ENCODE measurements at regions not wholly inside any gene's neighbourhood (a gene's known extent, or its start where the extent isn't known, plus 50 kb on each side); places are given as distances from the start of the nearest gene placed in this dataset.
"Not testable (repeated sequence)": the region's sequence is repeated elsewhere in the genome, so short reads cannot be mapped to it uniquely, and the experiment has no call there.

GRCh38 chr9:24258626-24259025, 287.1 kb downstream of the IZUMO3 start:
- H3K36me3 Mint-ChIP-seq (ENCODE audit: low read depth), result no peaks in the 10 kb centered on the region
- no peaks in the 10 kb centered on the region for H3K4me1 Mint-ChIP-seq (ENCODE audit: low read depth)
- no peaks in the 10 kb centered on the region for H3K9me3 Mint-ChIP-seq
- H3K27ac Mint-ChIP-seq, result no peak overlapping the region
- H3K27me3 Mint-ChIP-seq (ENCODE audit: low read depth), result no peaks in the 10 kb centered on the region
- no peak overlapping the region for H3K4me3 Mint-ChIP-seq

- no peaks in the 10 kb centered on the region for H3K36me3 Mint-ChIP-seq (ENCODE audit: low read depth)
- no peak overlapping the region for H3K4me3 Mint-ChIP-seq
- H3K27me3 Mint-ChIP-seq (ENCODE audit: low read depth), result no peaks in the 10 kb centered on the region
- peaks cover 9% of the 10 kb centered on the region for H3K9me3 Mint-ChIP-seq
- no peak overlapping the region for H3K27ac Mint-ChIP-seq
- no peaks in the 10 kb centered on the region for H3K4me1 Mint-ChIP-seq (ENCODE audit: low read depth)
Observed at GRCh38 chr9:24257726-24258125, 288.0 kb downstream of the IZUMO3 start.

- no peaks in the 10 kb centered on the region for H3K36me3 Mint-ChIP-seq (ENCODE audit: low read depth)
- no peak overlapping the region for H3K27ac Mint-ChIP-seq
- H3K4me3 Mint-ChIP-seq, result no peak overlapping the region
- peaks cover 9% of the 10 kb centered on the region for H3K9me3 Mint-ChIP-seq
- H3K27me3 Mint-ChIP-seq (ENCODE audit: low read depth), result no peaks in the 10 kb centered on the region
- no peaks in the 10 kb centered on the region for H3K4me1 Mint-ChIP-seq (ENCODE audit: low read depth)
Observed at GRCh38 chr9:24245988-24246387, 299.7 kb downstream of the IZUMO3 start.

- no peak overlapping the region for H3K27ac Mint-ChIP-seq
- H3K36me3 Mint-ChIP-seq (ENCODE audit: low read depth), result no peaks in the 10 kb centered on the region
- peaks cover 22% of the 10 kb centered on the region for H3K9me3 Mint-ChIP-seq
- H3K4me3 Mint-ChIP-seq, result no peak overlapping the region
- no peaks in the 10 kb centered on the region for H3K27me3 Mint-ChIP-seq (ENCODE audit: low read depth)
- H3K4me1 Mint-ChIP-seq (ENCODE audit: low read depth), result no peaks in the 10 kb centered on the region
Observed at GRCh38 chr9:24242576-24242975, 303.1 kb downstream of the IZUMO3 start.

GRCh38 chr9:24218656-24219055, 327.0 kb downstream of the IZUMO3 start:
- no peak overlapping the region for H3K27ac Mint-ChIP-seq
- H3K4me3 Mint-ChIP-seq, result no peak overlapping the region
- no peaks in the 10 kb centered on the region for H3K27me3 Mint-ChIP-seq (ENCODE audit: low read depth)
- no peaks in the 10 kb centered on the region for H3K36me3 Mint-ChIP-seq (ENCODE audit: low read depth)
- no peaks in the 10 kb centered on the region for H3K4me1 Mint-ChIP-seq (ENCODE audit: low read depth)
- H3K9me3 Mint-ChIP-seq, result peaks cover 8% of the 10 kb centered on the region

GRCh38 chr9:24210641-24211040, 335.1 kb downstream of the IZUMO3 start:
- Mint-ChIP-seq H3K27me3 (ENCODE audit: low read depth) (no peaks in the 10 kb centered on the region), H3K4me3 (no peak overlapping the region), H3K9me3 (peaks cover 11% of the 10 kb centered on the region), H3K4me1 (ENCODE audit: low read depth) (no peaks in the 10 kb centered on the region), H3K27ac (no peak overlapping the region), H3K36me3 (ENCODE audit: low read depth) (no peaks in the 10 kb centered on the region)

- Mint-ChIP-seq H3K27me3 (ENCODE audit: low read depth) (no peaks in the 10 kb centered on the region), H3K4me1 (ENCODE audit: low read depth) (no peaks in the 10 kb centered on the region), H3K9me3 (peaks cover 35% of the 10 kb centered on the region), H3K4me3 (no peak overlapping the region), H3K36me3 (ENCODE audit: low read depth) (no peaks in the 10 kb centered on the region), H3K27ac (no peak overlapping the region)
Observed at GRCh38 chr9:24189986-24190385, 355.7 kb downstream of the IZUMO3 start.

GRCh38 chr9:24180572-24180971, 354.5 kb upstream of the ELAVL2 start:
- not testable (repeated sequence) for H3K27ac Mint-ChIP-seq; H3K4me3 Mint-ChIP-seq; H3K4me1 Mint-ChIP-seq (ENCODE audit: low read depth); H3K27me3 Mint-ChIP-seq (ENCODE audit: low read depth); H3K36me3 Mint-ChIP-seq (ENCODE audit: low read depth)
- peaks cover 51% of the 10 kb centered on the region for H3K9me3 Mint-ChIP-seq

- Mint-ChIP-seq H3K4me3 (no peak overlapping the region), H3K4me1 (ENCODE audit: low read depth) (no peaks in the 10 kb centered on the region), H3K9me3 (peaks cover 7% of the 10 kb centered on the region), H3K27ac (no peak overlapping the region), H3K27me3 (ENCODE audit: low read depth) (no peaks in the 10 kb centered on the region), H3K36me3 (ENCODE audit: low read depth) (no peaks in the 10 kb centered on the region)
Observed at GRCh38 chr9:24144796-24145195, 318.8 kb upstream of the ELAVL2 start.

- H3K27ac Mint-ChIP-seq; H3K27me3 Mint-ChIP-seq (ENCODE audit: low read depth); H3K36me3 Mint-ChIP-seq (ENCODE audit: low read depth): not testable (repeated sequence)
Observed at GRCh38 chr9:24135072-24135471, 309.0 kb upstream of the ELAVL2 start.

GRCh38 chr9:24132244-24132643, 306.2 kb upstream of the ELAVL2 start:
- no peak overlapping the region for H3K27ac Mint-ChIP-seq
- H3K36me3 Mint-ChIP-seq (ENCODE audit: low read depth), result no peaks in the 10 kb centered on the region
- H3K27me3 Mint-ChIP-seq (ENCODE audit: low read depth), result no peaks in the 10 kb centered on the region
- no peak overlapping the region for H3K4me3 Mint-ChIP-seq
- H3K9me3 Mint-ChIP-seq, result peaks cover 30% of the 10 kb centered on the region
- H3K4me1 Mint-ChIP-seq (ENCODE audit: low read depth), result no peaks in the 10 kb centered on the region

More at GRCh38 chr9:24135072-24135471, 309.0 kb upstream of the ELAVL2 start:
- not testable (repeated sequence) for H3K4me1 Mint-ChIP-seq (ENCODE audit: low read depth); H3K4me3 Mint-ChIP-seq; H3K9me3 Mint-ChIP-seq

- no peaks in the 10 kb centered on the region for H3K36me3 Mint-ChIP-seq (ENCODE audit: low read depth)
- H3K9me3 Mint-ChIP-seq, result peaks cover 29% of the 10 kb centered on the region
Observed at GRCh38 chr9:24127519-24127918, 301.5 kb upstream of the ELAVL2 start.

GRCh38 chr9:24118190-24118589, 292.1 kb upstream of the ELAVL2 start:
- no peak overlapping the region for H3K27ac Mint-ChIP-seq

More at GRCh38 chr9:24127519-24127918, 301.5 kb upstream of the ELAVL2 start:
- Mint-ChIP-seq H3K4me3 (no peak overlapping the region), H3K4me1 (ENCODE audit: low read depth) (no peaks in the 10 kb centered on the region), H3K27ac (no peak overlapping the region), H3K27me3 (ENCODE audit: low read depth) (no peaks in the 10 kb centered on the region)

GRCh38 chr9:24096756-24097155, 270.7 kb upstream of the ELAVL2 start:
- H3K27me3 Mint-ChIP-seq (ENCODE audit: low read depth), result no peaks in the 10 kb centered on the region
- no peaks in the 10 kb centered on the region for H3K4me1 Mint-ChIP-seq (ENCODE audit: low read depth)
- H3K36me3 Mint-ChIP-seq (ENCODE audit: low read depth), result no peaks in the 10 kb centered on the region
- peaks cover 18% of the 10 kb centered on the region for H3K9me3 Mint-ChIP-seq
- H3K27ac Mint-ChIP-seq, result no peak overlapping the region
- H3K4me3 Mint-ChIP-seq, result no peak overlapping the region

More at GRCh38 chr9:24118190-24118589, 292.1 kb upstream of the ELAVL2 start:
- Mint-ChIP-seq H3K9me3 (peaks cover 19% of the 10 kb centered on the region), H3K36me3 (ENCODE audit: low read depth) (no peaks in the 10 kb centered on the region), H3K4me3 (no peak overlapping the region), H3K4me1 (ENCODE audit: low read depth) (no peaks in the 10 kb centered on the region), H3K27me3 (ENCODE audit: low read depth) (no peaks in the 10 kb centered on the region)

- H3K36me3 Mint-ChIP-seq (ENCODE audit: low read depth), result no peaks in the 10 kb centered on the region
- H3K9me3 Mint-ChIP-seq, result peaks cover 17% of the 10 kb centered on the region
- H3K4me1 Mint-ChIP-seq (ENCODE audit: low read depth), result no peaks in the 10 kb centered on the region
- H3K27me3 Mint-ChIP-seq (ENCODE audit: low read depth), result no peaks in the 10 kb centered on the region
- H3K4me3 Mint-ChIP-seq, result no peak overlapping the region
- H3K27ac Mint-ChIP-seq, result no peak overlapping the region
Observed at GRCh38 chr9:24095246-24095645, 269.2 kb upstream of the ELAVL2 start.

- Mint-ChIP-seq H3K4me1 (ENCODE audit: low read depth) (no peaks in the 10 kb centered on the region), H3K4me3 (no peak overlapping the region), H3K27me3 (ENCODE audit: low read depth) (no peaks in the 10 kb centered on the region), H3K27ac (no peak overlapping the region), H3K9me3 (peaks cover 38% of the 10 kb centered on the region), H3K36me3 (ENCODE audit: low read depth) (no peaks in the 10 kb centered on the region)
Observed at GRCh38 chr9:24090566-24090965, 264.5 kb upstream of the ELAVL2 start.

All from T-helper 1 cell treated with Interleukin-12 subunit alpha and Interleukin-12 subunit beta and Interleukin-4 antibody, amounts not matched to agents 30 μg/mL and 1 μg/mL, for 36 hours (primary cell).